OCI-LY3 (cell line): ENCODE measurements at regions not wholly inside any gene's neighbourhood (a gene's known extent, or its start where the extent isn't known, plus 50 kb on each side); places are given as distances from the start of the nearest gene placed in this dataset.

Source experiments
- EZH2phosphoT487 ChIP-seq: fragments of 200-600 bp; shearing (Covaris generic); IDR thresholded peaks from 2 replicates; pipeline ENCODE4 v1.6.1; 2018; ENCODE audit warnings: antibody characterized with exemption, mixed run types, low read depth
- TF ChIP-seq, protein P1 (sequence below): fragments of 200-600, 300-600 bp; sonication (generic); IDR thresholded peaks from 2 replicates; pipeline ENCODE4 v1.5.1; 2014; ENCODE audit warnings: antibody characterized with exemption, low read length, low read depth

- TF ChIP-seq, protein P1, sequence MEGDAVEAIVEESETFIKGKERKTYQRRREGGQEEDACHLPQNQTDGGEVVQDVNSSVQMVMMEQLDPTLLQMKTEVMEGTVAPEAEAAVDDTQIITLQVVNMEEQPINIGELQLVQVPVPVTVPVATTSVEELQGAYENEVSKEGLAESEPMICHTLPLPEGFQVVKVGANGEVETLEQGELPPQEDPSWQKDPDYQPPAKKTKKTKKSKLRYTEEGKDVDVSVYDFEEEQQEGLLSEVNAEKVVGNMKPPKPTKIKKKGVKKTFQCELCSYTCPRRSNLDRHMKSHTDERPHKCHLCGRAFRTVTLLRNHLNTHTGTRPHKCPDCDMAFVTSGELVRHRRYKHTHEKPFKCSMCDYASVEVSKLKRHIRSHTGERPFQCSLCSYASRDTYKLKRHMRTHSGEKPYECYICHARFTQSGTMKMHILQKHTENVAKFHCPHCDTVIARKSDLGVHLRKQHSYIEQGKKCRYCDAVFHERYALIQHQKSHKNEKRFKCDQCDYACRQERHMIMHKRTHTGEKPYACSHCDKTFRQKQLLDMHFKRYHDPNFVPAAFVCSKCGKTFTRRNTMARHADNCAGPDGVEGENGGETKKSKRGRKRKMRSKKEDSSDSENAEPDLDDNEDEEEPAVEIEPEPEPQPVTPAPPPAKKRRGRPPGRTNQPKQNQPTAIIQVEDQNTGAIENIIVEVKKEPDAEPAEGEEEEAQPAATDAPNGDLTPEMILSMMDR: no peak
- TF ChIP-seq EZH2phosphoT487: no peak
Measured at GRCh38 chr4:124146068-124146467, 566.5 kb downstream of the ANKRD50 start.
